ENCODE measurements at regions not wholly inside any gene's neighbourhood (a gene's known extent, or its start where the extent isn't known, plus 50 kb on each side); places are given as distances from the start of the nearest gene placed in this dataset.

DNA sequence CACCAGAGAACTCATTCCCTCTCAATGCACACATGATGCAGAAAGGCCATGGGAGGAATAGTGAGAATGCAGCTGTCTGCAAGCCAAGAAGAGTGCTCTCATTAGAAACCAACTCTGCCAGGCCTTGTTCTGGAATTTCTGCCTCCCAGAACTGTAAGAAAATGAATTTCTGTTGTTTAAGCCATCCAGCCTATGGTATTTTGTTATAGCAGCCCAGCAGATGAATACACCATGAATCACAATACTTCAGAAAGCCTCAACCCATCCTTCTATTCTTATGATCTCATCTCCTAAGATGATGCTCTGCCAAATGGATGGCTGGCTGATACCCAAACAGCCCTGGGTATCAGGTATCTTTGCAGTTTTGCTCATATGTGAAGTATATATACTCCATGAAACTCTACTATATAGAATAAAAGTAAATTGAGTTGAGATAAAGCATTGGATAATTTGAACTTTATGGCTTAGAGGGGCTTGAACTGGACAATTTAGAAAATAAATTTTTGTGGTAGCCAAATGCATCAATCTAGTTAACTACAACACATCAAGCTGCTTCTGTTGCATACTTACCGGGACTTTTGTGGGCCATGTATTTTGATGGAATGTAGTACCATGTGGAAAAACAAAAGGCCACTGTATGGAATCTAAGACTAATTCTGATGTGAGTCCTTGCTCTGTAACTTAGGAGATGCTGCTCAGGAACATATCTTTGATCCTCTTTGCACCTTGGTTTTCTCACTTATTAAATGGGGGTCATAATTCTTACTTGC, 245.9 kb downstream of the HS3ST1 start:
- Histone ChIP-seq H3K4me3 (ENCODE audit: low read depth, low read length) (no peak overlapping the region), H2AFZ (ENCODE audit: insufficient read depth, low read length, poor library complexity) (no peak overlapping the region), H3K4me1 (ENCODE audit: control insufficient read depth in 1 of 2, insufficient read depth in 2 of 2, low read length in 2 of 2) (no peaks in the 10 kb centered on the region), H3K4ac (ENCODE audit: low read depth, low read length) (no peak overlapping the region), H3K14ac (ENCODE audit: low read length) (no peak overlapping the region), H4K8ac (ENCODE audit: low read depth, low read length) (no peak overlapping the region), H2BK12ac (ENCODE audit: low read length) (no peak overlapping the region), H3K79me2 (ENCODE audit: control insufficient read depth, insufficient read depth, low read length, poor library complexity) (no peaks in the 10 kb centered on the region), H3K36me3 (ENCODE audit: control insufficient read depth in 1 of 2, insufficient read depth in 2 of 2, low read length in 2 of 2) (no peaks in the 10 kb centered on the region), H3K79me1 (ENCODE audit: low read length) (no peaks in the 10 kb centered on the region), H3K27ac (ENCODE audit: low read depth, low read length) (no peak overlapping the region), H3K4me2 (ENCODE audit: low read length) (no peak overlapping the region), H2BK5ac (ENCODE audit: low read depth, low read length, poor library complexity) (no peak overlapping the region), H3K23ac (ENCODE audit: low read length) (no peak overlapping the region), H4K91ac (ENCODE audit: low read depth, low read length) (no peak overlapping the region), H2AK5ac (ENCODE audit: low read length) (no peak overlapping the region), H2BK120ac (ENCODE audit: insufficient read depth, low read length, poor library complexity) (no peak overlapping the region), H4K12ac (ENCODE audit: low read depth, low read length) (no peak overlapping the region), H3K9me3 (ENCODE audit: insufficient read depth, low read depth, low read length) (no peaks in the 10 kb centered on the region), H3K18ac (ENCODE audit: low read length) (no peak overlapping the region), H3K9ac (ENCODE audit: low read length) (no peak overlapping the region), H3K27me3 (ENCODE audit: insufficient read depth, low read length) (no peaks in the 10 kb centered on the region)
- WGBS (ENCODE audit: extremely low coverage, insufficient coverage, insufficient read length): no CpG with 5 or more reads among the region's 1 CpG
- DNase-seq: peak in 1 of 2 donors; percentile 62

DNA sequence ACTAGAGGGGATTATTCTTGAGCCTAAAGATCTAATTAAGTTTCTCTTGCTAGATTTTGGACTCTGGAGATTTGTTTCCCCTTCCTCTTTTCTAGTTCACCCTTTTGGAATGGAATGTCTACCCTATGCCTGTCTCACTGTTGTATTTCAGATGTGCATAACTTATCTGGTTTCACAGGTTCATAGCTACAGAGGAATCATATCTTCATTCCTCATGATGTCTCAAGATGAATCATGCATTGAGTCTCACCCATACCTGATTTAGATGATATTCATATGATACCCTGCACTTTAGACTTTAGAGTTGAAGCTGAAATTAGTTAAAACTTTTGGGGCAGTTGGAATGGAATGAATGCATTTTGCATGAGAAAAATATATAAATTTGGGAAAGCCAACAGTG, 246.7 kb downstream of the HS3ST1 start:
- Histone ChIP-seq H3K27ac (ENCODE audit: low read depth, low read length) (no peak overlapping the region), H3K79me2 (ENCODE audit: control insufficient read depth, insufficient read depth, low read length, poor library complexity) (no peaks in the 10 kb centered on the region), H4K8ac (ENCODE audit: low read depth, low read length) (no peak overlapping the region), H3K18ac (ENCODE audit: low read length) (no peak overlapping the region), H3K23ac (ENCODE audit: low read length) (no peak overlapping the region), H3K4ac (ENCODE audit: low read depth, low read length) (no peak overlapping the region), H3K9ac (ENCODE audit: low read length) (no peak overlapping the region), H2BK5ac (ENCODE audit: low read depth, low read length, poor library complexity) (no peak overlapping the region), H3K9me3 (ENCODE audit: insufficient read depth, low read depth, low read length) (no peaks in the 10 kb centered on the region), H3K36me3 (ENCODE audit: control insufficient read depth in 1 of 2, insufficient read depth in 2 of 2, low read length in 2 of 2) (no peaks in the 10 kb centered on the region), H3K4me2 (ENCODE audit: low read length) (no peak overlapping the region), H3K79me1 (ENCODE audit: low read length) (no peaks in the 10 kb centered on the region), H4K91ac (ENCODE audit: low read depth, low read length) (no peak overlapping the region), H4K12ac (ENCODE audit: low read depth, low read length) (no peak overlapping the region), H2BK120ac (ENCODE audit: insufficient read depth, low read length, poor library complexity) (no peak overlapping the region), H3K14ac (ENCODE audit: low read length) (no peak overlapping the region), H2AFZ (ENCODE audit: insufficient read depth, low read length, poor library complexity) (no peak overlapping the region), H2BK12ac (ENCODE audit: low read length) (no peak overlapping the region), H3K27me3 (ENCODE audit: insufficient read depth, low read length) (no peaks in the 10 kb centered on the region), H2AK5ac (ENCODE audit: low read length) (no peak overlapping the region), H3K4me3 (ENCODE audit: low read depth, low read length) (no peak overlapping the region), H3K4me1 (ENCODE audit: control insufficient read depth in 1 of 2, insufficient read depth in 2 of 2, low read length in 2 of 2) (no peaks in the 10 kb centered on the region)
- peak in 1 of 2 donors; percentile 54 for DNase-seq

DNA sequence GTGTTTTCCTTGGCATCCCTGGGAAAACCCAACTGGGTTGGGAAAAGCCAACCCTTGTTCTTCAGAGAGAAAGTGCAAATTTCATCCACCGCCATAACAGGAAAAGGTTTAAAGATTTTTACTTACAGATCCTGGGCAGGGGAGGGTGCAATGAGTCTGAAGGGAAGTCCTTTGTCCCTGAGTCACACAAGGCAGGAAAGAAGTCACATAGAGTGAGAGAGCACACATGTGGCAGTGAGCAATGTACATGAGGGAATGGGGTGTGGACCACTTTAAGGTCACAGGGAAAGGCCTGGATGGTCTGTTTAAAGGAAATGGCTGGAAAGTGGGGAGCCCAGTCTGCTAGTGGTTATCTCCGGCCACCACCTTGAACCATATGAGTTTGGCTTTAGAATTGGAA, 248.9 kb downstream of the HS3ST1 start:
- Histone ChIP-seq H3K9ac (ENCODE audit: low read length) (no peak overlapping the region), H3K79me1 (ENCODE audit: low read length) (no peaks in the 10 kb centered on the region), H3K27me3 (ENCODE audit: insufficient read depth, low read length) (no peaks in the 10 kb centered on the region), H2BK5ac (ENCODE audit: low read depth, low read length, poor library complexity) (no peak overlapping the region), H3K4ac (ENCODE audit: low read depth, low read length) (no peak overlapping the region), H2BK120ac (ENCODE audit: insufficient read depth, low read length, poor library complexity) (no peak overlapping the region), H3K27ac (ENCODE audit: low read depth, low read length) (no peak overlapping the region), H3K79me2 (ENCODE audit: control insufficient read depth, insufficient read depth, low read length, poor library complexity) (no peaks in the 10 kb centered on the region), H4K12ac (ENCODE audit: low read depth, low read length) (no peak overlapping the region), H3K4me1 (ENCODE audit: control insufficient read depth in 1 of 2, insufficient read depth in 2 of 2, low read length in 2 of 2) (no peaks in the 10 kb centered on the region), H3K18ac (ENCODE audit: low read length) (no peak overlapping the region), H3K4me3 (ENCODE audit: low read depth, low read length) (no peak overlapping the region), H3K36me3 (ENCODE audit: control insufficient read depth in 1 of 2, insufficient read depth in 2 of 2, low read length in 2 of 2) (no peaks in the 10 kb centered on the region), H2BK12ac (ENCODE audit: low read length) (no peak overlapping the region), H3K14ac (ENCODE audit: low read length) (no peak overlapping the region), H2AFZ (ENCODE audit: insufficient read depth, low read length, poor library complexity) (no peak overlapping the region), H3K9me3 (ENCODE audit: insufficient read depth, low read depth, low read length) (no peaks in the 10 kb centered on the region), H2AK5ac (ENCODE audit: low read length) (no peak overlapping the region), H4K8ac (ENCODE audit: low read depth, low read length) (no peak overlapping the region), H3K23ac (ENCODE audit: low read length) (no peak overlapping the region), H4K91ac (ENCODE audit: low read depth, low read length) (no peak overlapping the region), H3K4me2 (ENCODE audit: low read length) (no peak overlapping the region)
- WGBS (ENCODE audit: extremely low coverage, insufficient coverage, insufficient read length): no CpG with 5 or more reads among the region's 2 CpGs
- DNase-seq: no peak

DNA sequence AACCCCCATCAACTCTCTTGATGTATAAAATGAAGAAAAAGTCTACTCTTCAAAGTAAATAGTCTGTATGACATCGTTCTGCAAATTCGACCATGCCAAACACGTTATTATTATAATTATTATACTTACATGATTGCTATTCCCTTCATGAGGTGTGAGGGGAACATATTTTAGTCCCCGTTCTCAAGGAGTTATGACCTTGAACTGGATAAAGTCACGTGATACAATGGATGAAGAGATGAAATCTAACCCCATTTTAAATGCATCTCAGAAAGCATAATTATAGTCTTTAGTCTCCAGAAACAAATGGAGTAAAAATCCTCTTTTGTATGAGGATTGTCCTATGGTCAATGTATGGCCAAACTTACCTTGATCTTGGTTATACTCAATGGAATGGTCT, 250.3 kb downstream of the HS3ST1 start:
- no CpG with 5 or more reads among the region's 5 CpGs for WGBS (ENCODE audit: extremely low coverage, insufficient coverage, insufficient read length)
- DNase-seq: no peak
- no peak overlapping the region for H3K9ac ChIP-seq (ENCODE audit: low read length)
- no peaks in the 10 kb centered on the region for H3K79me1 ChIP-seq (ENCODE audit: low read length)
- H4K12ac ChIP-seq (ENCODE audit: low read depth, low read length): no peak overlapping the region
- H3K27ac ChIP-seq (ENCODE audit: low read depth, low read length): no peak overlapping the region
- H3K9me3 ChIP-seq (ENCODE audit: insufficient read depth, low read depth, low read length): no peaks in the 10 kb centered on the region
- no peak overlapping the region for H3K4me3 ChIP-seq (ENCODE audit: low read depth, low read length)
- no peaks in the 10 kb centered on the region for H3K79me2 ChIP-seq (ENCODE audit: control insufficient read depth, insufficient read depth, low read length, poor library complexity)
- no peak overlapping the region for H4K91ac ChIP-seq (ENCODE audit: low read depth, low read length)
- no peak overlapping the region for H3K14ac ChIP-seq (ENCODE audit: low read length)
- no peak overlapping the region for H2BK12ac ChIP-seq (ENCODE audit: low read length)
- H3K4me1 ChIP-seq (ENCODE audit: control insufficient read depth in 1 of 2, insufficient read depth in 2 of 2, low read length in 2 of 2): no peaks in the 10 kb centered on the region
- H2BK5ac ChIP-seq (ENCODE audit: low read depth, low read length, poor library complexity): no peak overlapping the region
- no peak overlapping the region for H2BK120ac ChIP-seq (ENCODE audit: insufficient read depth, low read length, poor library complexity)
- H3K4me2 ChIP-seq (ENCODE audit: low read length): no peak overlapping the region
- H3K27me3 ChIP-seq (ENCODE audit: insufficient read depth, low read length): no peaks in the 10 kb centered on the region
- H2AFZ ChIP-seq (ENCODE audit: insufficient read depth, low read length, poor library complexity): no peak overlapping the region
- no peak overlapping the region for H3K23ac ChIP-seq (ENCODE audit: low read length)
- H3K36me3 ChIP-seq (ENCODE audit: control insufficient read depth in 1 of 2, insufficient read depth in 2 of 2, low read length in 2 of 2): no peaks in the 10 kb centered on the region
- H3K4ac ChIP-seq (ENCODE audit: low read depth, low read length): no peak overlapping the region
- no peak overlapping the region for H4K8ac ChIP-seq (ENCODE audit: low read depth, low read length)
- H3K18ac ChIP-seq (ENCODE audit: low read length): no peak overlapping the region
- H2AK5ac ChIP-seq (ENCODE audit: low read length): no peak overlapping the region
